ENCODE measurements at regions not wholly inside any gene's neighbourhood (a gene's known extent, or its start where the extent isn't known, plus 50 kb on each side); places are given as distances from the start of the nearest gene placed in this dataset.

DNA sequence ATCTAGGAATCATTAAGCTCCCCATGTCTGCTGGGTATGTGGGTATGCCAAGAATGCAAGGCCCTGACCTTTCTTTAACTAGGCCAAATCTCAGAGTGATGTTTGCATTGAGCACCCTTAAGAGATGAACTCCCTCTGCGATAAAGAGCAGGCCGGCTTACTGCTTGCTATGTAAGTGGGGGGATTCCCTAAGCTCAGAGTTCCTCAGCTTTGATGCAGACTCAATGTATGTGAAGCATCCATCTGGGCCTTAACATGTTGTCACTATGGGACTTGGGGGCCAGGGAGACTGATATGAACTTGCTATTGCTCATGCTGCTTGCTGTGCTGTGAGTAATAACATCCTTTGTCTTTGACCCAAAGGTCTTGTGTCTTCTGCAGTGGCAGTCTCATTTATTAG lies 149.7 kb downstream of the C12orf75 start:
- Histone ChIP-seq H3K27ac (no peak overlapping the region), H3K4me1 (peaks cover 0 to 31% (median 9%) of the 10 kb centered on the region in 9 donors), H3K27me3 (no peaks in the 10 kb centered on the region), H3K4me3 (no peak overlapping the region), H3K36me3 (no peaks in the 10 kb centered on the region), H3K9me3 (peaks cover 0 to 5% (median 0%) of the 10 kb centered on the region in 11 donors)
- WGBS, 2 donors = 77 to 84% methylated on average over 2 of the region's 2 CpGs
- TF ChIP-seq, protein P1, sequence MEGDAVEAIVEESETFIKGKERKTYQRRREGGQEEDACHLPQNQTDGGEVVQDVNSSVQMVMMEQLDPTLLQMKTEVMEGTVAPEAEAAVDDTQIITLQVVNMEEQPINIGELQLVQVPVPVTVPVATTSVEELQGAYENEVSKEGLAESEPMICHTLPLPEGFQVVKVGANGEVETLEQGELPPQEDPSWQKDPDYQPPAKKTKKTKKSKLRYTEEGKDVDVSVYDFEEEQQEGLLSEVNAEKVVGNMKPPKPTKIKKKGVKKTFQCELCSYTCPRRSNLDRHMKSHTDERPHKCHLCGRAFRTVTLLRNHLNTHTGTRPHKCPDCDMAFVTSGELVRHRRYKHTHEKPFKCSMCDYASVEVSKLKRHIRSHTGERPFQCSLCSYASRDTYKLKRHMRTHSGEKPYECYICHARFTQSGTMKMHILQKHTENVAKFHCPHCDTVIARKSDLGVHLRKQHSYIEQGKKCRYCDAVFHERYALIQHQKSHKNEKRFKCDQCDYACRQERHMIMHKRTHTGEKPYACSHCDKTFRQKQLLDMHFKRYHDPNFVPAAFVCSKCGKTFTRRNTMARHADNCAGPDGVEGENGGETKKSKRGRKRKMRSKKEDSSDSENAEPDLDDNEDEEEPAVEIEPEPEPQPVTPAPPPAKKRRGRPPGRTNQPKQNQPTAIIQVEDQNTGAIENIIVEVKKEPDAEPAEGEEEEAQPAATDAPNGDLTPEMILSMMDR (IDR thresholded peaks at IDR 0.05) = no peak
- ATAC-seq (no peak), DNase-seq (no peak)
- intact Hi-C loops (cut with DNase I) = loop anchor here in 2 of 10 donors (10.0 kb wide), 2 partner anchors 55 to 195 kb away; no protein-coding TSS in a partner anchor

DNA sequence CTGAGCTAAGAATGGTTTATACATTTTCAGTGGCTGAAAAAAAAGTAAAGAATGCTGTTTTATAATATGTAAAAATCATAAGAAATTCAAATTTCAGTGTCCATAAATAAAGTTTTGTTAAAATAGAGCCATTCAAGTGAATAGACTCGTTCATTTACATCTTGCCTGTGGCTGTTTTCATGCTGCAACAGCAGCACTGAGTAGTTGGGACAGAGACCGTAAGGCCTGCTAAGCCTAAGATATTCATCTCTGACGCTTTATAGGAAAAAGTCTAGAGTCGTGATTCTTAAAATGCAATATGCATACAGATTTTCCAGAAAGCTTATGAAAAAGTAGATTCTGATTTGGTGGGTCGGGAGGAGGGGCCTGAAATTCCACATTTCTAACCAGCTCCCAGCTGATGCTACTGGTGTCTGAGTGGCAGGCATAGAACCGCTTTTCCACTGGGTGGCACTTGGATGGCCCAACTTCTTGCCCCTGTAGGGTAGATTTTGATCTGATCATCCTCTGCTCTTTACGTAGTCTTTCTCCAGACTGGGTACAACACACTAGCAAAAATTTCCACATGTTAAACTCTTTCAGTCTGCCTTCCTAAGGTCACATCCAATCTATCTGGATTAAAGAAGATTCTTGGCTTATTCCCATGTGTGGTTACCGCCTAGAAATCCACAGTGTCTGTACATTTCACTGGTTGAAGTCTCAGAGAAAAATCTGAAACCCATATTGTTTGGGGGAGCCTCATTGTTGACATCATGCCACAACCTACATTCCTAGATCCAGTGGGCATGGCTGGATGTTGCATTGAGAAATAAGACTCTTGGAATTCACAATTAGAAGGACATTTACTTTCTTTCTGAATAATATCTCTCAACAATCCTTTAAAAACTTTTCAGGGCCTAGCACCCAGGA lies 151.2 kb downstream of the C12orf75 start:
- no peak overlapping the region for H3K4me3 ChIP-seq
- DNase-seq = no peak
- TF ChIP-seq, protein P1 (IDR thresholded peaks at IDR 0.05) = no peak
- no peak for ATAC-seq
- no peaks in the 10 kb centered on the region for H3K27me3 ChIP-seq
- no peaks in the 10 kb centered on the region for H3K36me3 ChIP-seq
- peaks cover 0 to 5% (median 0%) of the 10 kb centered on the region in 11 donors for H3K9me3 ChIP-seq
- intact Hi-C loops (cut with DNase I) = loop anchor here in 2 of 10 donors (10.0 kb wide), 2 partner anchors 57 to 193 kb away; no protein-coding TSS in a partner anchor
- peaks cover 0 to 46% (median 18%) of the 10 kb centered on the region in 9 donors for H3K4me1 ChIP-seq
- WGBS, 2 donors = 96 to 98% methylated on average over 8 of the region's 8 CpGs
- no peak overlapping the region for H3K27ac ChIP-seq

DNA sequence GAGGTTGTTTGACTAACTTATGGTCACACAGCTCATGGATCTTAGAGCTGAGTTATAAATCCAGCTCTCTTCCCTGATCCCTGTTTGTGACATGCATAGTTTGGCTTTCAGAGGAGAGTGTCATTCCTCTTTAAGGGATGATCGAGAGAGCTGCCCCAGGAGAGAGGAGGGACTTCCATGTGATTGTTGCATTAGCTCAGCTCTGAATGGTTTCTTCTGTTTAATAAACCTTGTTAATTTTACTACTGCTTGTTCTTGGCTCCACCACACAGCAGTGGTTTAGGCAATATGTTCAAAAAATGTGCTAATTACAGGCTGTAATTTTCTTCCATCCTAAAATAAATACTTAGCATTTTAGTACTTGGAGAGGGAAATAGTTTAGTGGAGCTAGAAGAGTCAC lies 152.5 kb downstream of the C12orf75 start:
- DNase-seq (no peak), ATAC-seq (no peak)
- Histone ChIP-seq H3K9me3 (peaks cover 0 to 5% (median 0%) of the 10 kb centered on the region in 11 donors), H3K4me3 (no peak overlapping the region), H3K27ac (no peak overlapping the region), H3K4me1 (peaks cover 0 to 36% (median 16%) of the 10 kb centered on the region in 9 donors), H3K36me3 (no peaks in the 10 kb centered on the region), H3K27me3 (no peaks in the 10 kb centered on the region)
- TF ChIP-seq, protein P1 (IDR thresholded peaks at IDR 0.05) = no peak
- 60 to 63% methylated on average over 1 of the region's 1 CpG for WGBS, 2 donors
- intact Hi-C loops (cut with DNase I) = loop anchor here in 2 of 10 donors (10.0 kb wide), 2 partner anchors 58 to 192 kb away; no protein-coding TSS in a partner anchor

- peaks cover 0 to 5% (median 0%) of the 10 kb centered on the region in 11 donors for H3K9me3 ChIP-seq
- H3K27ac ChIP-seq = no peak overlapping the region
- intact Hi-C loops (cut with DNase I) = loop anchor here in 3 of 10 donors (2.0 to 10.0 kb wide), 3 partner anchors 59 to 193 kb away; no protein-coding TSS in a partner anchor
- no peak overlapping the region for H3K4me3 ChIP-seq
- TF ChIP-seq, protein P1 (IDR thresholded peaks at IDR 0.05) = no peak
- H3K36me3 ChIP-seq = no peaks in the 10 kb centered on the region
- DNase-seq = no peak
- no peak for ATAC-seq
- peaks cover 0 to 32% (median 16%) of the 10 kb centered on the region in 9 donors for H3K4me1 ChIP-seq
- H3K27me3 ChIP-seq = no peaks in the 10 kb centered on the region
These were observed 153.2 kb downstream of the C12orf75 start for GRCh38 chr12:105483691-105484090.

All from heart right ventricle (tissue), 16 donors.